Activated gamma-delta T cell treated with anti-CD3 and anti-CD28 coated beads, Interleukin-2, amount 50 U/mL, for 16 hours (primary cell): ENCODE measurements at regions not wholly inside any gene's neighbourhood (a gene's known extent, or its start where the extent isn't known, plus 50 kb on each side); places are given as distances from the start of the nearest gene placed in this dataset.

Experiments used
- DNase-seq: peaks from one replicate; pipeline ENCODE4 v3.0.0-alpha.2; 2020; ENCODE audit warnings: low read depth

DNA sequence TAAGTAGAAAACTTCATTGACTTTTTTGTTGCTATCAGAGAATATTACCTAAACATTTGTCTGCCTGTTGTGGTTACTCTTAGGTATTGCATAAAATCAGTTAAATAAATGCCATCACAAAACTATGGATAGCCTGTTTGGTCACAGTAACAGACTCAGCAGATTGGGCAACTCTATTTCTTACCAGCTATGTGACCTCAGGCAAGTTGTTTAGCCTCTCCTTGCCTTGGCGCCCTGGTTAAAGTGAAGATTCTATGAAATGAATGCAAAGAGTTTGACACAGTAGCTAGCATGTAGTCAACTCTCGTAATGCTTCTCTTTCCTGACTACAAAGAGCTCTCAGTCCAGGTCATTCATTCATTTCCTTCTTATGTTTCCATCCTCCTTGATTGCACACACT, 82.5 kb upstream of the ID4 start:
- no peak for DNase-seq

DNA sequence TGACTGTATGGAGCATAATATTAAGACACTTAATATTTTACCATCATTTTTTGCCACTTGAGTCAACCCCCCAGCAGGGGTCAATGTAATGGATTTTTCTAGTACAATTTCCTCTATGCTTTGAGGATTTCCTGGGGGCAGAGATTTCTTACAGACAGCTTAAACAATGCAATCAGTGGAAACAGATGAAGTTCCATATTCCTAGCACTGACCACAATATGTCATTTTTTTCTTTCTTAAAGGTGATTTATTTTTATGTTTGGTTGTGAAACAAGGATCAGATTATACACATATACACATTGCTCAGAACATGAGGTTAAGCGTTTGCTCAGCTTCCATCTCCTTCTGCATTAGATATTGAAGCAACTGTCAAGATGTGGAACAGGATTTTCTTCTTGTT, 82.0 kb upstream of the ID4 start:
- DNase-seq, result no peak

DNA sequence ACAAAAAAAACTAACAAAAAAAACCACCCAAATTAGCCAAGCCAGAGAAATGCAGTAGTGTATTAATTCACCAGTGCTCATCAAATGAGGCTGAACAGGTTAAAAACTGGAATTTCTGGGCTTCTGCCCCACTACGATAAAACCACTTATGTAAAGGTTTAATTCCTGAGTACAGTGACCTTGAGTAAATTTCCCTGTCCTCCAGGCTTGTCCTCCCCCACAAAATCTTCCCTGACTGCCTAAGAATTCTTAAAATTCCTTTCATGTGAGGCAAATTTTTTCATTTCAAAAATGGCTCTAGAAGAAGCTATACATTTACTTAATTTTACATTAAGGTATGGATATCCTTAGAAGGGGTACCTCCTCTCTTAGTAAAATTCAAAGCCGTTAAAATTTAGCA, 80.1 kb upstream of the ID4 start:
- no peak for DNase-seq

DNA sequence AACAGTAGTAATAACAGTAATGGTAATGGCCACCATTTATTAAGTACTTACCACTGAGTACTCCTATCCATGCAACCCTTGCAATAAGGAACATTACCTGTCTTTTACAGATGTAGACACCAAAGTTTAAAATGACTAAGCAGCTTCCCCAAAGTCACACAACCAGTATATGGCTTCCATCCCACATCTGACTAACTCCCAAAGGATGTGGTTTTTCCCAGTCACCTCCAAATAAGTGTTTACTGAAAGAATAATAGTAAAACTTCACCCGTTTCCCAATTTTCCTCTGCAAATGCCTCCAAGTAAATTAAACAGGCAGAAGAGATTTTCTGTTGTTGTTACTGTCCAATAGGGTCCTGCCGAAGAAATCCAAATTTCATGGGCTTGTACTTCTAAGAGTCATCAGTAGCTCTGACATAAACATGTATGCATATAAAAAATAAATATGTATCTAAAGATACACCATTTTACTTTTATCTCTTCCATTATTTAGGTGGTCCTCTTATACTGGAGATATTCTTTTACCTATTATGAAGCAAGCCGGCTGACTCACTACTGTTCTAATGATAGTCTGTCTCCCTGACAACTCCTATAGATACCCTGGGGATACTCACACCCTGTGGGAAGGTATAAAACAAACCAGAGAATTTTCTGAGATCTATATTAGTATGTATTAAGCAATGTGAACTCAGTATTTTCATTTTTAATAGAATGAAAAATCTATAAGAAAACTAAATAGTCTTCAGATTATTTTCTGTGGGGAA, 77.9 kb upstream of the ID4 start:
- no peak for DNase-seq

DNA sequence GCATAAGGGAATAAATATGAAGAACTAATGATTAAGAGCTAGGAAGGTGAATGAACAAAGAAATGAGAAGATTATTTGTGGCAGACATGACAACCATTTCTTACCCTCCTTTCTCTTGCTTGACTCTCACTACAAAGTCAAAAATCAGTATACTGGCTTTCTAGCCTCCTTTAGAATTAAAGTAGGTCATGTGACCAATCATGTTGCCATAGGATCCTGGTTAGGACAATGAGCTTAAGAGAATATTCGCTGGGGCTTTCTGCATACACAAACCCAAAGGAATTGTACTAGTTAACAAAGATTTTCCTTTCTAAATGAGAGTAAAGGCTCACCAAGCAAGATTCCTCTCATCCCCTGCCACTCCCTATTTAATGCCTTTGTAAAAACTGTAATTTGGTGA, 76.0 kb upstream of the ID4 start:
- no peak for DNase-seq

DNA sequence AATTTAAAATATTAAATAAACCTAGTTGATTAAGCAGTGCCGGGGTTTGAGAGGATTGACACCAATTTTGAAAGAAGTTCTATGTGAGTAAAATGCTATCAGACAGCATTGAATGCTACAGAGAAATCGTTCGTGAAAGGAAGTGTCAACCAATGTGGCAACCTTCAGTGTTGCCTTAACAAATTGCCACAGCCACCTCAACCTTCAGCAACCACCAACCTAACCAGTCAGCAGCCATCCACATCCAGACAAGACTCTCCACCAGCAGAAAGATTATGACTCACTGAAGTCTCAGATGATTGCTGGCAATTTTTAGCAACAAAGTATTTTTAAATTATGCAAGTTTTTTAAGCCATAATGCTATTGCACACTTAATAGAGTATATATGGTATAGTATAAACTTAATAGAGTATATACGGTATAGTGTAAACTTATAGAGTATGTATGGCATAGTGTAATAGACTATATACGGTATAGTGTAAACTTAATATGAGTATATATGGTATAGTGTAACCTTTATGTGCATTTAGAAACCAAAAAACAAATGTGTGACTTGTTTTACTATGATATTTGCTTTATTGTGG, 65.3 kb upstream of the ID4 start:
- DNase-seq, result no peak

DNA sequence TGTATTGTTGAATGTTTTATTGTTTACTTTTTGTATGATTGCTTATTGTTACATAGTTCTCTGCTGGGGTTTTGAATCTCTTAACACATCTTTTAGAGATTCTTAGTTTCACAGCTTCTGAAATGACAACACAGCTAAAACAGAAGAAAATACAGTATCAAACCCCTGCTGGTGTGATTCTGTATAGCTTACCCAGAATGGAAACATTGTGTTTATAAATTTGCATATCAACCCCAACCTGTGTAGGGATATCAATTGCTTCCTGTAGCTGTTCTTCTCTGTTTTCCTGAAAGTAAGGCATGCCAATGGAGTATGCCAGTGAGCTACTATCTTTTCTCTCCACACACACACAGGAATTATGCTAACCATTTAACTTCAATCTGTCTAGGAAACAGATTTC, 64.3 kb upstream of the ID4 start:
- no peak for DNase-seq

DNA sequence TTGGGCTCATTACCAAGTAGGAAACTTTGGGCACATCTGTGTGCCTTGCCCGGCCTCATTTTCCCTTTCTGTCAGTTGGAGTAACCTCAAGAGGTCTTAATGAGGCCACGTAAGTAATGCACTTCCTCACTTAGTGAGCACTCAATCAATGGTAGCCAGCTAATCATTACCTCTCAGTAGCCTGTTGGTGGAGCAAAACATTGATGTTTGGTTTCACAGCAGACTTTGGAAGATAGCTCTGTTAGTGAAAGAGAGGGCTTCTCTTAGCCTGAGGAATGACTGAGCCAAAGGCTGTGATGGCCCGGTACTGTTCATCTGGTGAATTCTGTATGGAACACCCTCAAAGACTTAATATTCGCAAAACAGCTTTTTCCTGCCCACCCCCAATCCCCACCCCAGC, 55.9 kb upstream of the ID4 start:
- no peak for DNase-seq

DNA sequence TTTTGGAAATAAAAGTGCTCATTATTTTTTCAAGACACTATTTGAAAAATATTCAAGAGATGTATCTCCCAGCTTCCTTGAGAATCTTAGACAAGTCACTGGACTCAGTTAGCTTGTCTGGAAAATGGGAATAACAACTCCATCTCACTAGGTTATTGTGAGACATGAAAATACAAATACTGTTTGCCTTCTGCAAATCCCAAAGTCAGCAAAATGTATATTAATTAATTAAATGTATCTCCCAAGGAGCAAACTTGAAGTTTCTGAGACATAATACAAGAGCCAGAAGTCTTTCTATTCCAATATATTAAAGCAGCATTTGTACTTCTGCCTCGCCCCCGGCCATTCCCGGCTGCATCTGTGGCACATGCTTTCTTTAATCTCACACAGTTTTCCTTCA, 54.6 kb upstream of the ID4 start:
- DNase-seq, result no peak
